SK-N-DZ (cell line): ENCODE measurements at regions not wholly inside any gene's neighbourhood (a gene's known extent, or its start where the extent isn't known, plus 50 kb on each side); places are given as distances from the start of the nearest gene placed in this dataset.
"Not testable (repeated sequence)": the region's sequence is repeated elsewhere in the genome, so short reads cannot be mapped to it uniquely, and the experiment has no call there.

ENCODE experiments used
- DNase-seq: peaks from one replicate; pipeline ENCODE4 v3.0.0-alpha.2; 2015; ENCODE audit warnings: low spot score

DNA sequence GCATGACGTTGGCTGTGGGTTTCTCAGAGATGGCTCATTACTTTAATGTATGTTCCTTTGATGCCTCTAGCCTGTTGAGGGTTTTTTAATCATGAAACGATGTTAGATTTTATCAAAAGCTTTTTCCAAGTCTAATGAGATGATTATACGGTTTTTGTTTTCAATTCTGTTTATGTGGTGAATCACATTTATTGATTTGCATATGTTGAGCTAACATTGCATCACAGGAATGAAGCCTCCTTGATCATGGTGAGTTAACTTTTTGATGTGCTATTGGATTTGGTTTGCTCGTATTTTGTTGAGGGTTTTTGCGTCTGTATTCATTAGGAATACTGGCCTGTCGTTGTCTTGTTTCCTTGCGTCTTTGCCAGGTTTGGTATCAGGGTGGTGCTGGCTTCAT, 52.3 kb upstream of the PTPN12 start:
- no peak for DNase-seq

DNA sequence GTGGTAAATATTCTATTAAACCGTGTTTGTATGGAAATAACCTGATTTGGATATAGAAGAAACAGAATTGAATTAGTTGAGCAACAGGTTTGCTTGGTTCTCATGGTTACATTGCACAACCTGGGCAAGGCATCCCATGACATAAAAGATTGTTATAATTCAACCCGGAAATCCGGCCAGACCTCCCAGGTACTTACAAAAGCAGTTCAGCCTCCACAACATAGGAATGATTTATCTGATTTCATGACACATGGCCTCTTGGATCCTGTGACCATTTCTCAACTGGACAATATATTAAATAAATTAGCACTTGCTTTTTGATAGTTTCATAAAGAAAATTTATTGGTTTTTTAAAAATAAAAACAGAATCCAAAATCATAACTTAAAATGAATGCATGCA, 55.1 kb upstream of the PTPN12 start:
- no peak for DNase-seq

DNA sequence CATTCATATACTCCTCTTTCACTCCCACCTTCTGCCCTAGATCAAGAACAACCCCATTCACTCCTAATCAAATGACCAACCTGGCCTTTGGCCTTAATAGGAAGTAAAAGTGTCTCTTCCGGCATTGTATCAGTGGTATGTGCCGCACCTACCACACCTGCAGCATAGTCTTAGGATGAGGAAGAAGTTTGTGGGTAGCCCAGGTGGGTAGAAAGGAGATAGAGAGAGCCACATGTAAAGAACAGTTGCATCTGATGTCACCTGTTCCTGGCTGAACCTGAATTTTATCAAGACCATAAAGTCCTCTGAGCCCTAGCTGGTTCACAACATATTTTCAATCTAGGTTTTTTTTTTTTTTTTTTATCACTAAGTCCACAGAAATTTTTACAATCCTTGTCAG, 55.5 kb upstream of the PTPN12 start:
- no peak for DNase-seq

DNA sequence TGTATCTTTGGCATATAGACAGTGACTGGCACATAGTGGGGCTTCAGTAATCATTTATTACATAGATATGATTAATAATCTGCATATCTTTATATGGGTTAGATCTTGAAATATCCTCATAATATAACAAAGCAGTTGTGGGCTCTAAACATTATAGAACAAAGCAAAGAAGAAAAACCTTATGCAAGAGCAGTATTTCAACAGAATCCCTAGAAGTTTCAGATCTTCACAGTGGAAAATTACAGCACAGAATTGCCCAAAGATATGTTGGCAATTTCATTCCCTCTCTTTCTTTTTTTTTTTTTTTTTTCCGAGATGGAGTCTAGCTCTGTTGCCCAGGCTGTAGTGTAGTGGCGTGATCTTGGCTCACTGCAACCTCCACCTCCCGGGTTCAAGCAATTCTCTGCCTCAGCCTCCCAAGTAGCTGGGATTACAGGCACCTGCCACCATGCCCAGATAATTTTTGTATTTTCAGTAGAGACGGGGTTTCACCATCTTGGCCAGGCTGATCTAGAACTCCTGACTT, 56.9 kb upstream of the PTPN12 start:
- DNase-seq: not testable (repeated sequence)

DNA sequence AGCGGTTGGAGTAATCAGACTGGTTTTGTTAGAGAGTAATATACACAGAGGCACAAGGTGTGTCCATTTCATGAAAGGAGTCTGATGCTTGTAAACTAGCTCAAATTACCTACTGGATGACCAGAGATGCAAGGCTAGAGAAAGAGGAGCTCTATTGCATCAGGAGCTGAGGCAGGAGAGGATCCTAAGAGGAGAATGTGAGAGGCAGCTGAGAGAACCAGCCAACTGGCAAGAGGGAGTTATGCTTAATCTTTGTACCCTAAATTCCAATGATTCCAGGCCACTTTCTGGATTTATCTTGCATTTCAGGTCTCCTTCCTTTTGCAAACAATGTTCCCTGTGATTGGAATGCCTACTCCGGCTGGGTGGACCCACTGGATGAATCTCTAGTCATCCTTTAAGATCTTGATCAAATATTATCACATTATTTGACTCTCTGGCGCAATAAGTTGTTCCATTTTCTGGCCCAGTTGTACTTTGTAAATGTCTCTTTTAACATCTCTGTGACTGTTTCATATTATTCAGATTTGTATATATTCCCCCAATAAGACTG, 57.5 kb upstream of the PTPN12 start:
- DNase-seq: no peak

DNA sequence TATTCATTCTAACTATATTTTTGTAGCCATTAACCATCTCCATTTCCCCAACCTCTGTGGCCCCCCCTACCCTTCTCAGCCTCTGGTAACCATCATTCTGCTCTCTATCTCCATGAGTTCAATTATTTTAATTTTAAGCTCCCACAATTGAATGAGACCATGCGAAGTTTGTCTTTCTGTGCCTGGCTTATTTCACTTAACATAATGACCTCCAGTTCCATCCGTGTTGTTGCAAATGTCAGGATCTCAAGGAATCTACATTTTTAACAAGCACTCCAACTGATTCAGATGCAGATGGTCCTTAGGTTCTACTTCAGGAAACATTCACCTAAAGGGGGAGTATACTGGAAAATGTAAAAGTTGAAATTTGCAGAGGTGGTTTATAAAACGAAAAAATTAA, 60.2 kb upstream of the PTPN12 start:
- peak; percentile 87 for DNase-seq

DNA sequence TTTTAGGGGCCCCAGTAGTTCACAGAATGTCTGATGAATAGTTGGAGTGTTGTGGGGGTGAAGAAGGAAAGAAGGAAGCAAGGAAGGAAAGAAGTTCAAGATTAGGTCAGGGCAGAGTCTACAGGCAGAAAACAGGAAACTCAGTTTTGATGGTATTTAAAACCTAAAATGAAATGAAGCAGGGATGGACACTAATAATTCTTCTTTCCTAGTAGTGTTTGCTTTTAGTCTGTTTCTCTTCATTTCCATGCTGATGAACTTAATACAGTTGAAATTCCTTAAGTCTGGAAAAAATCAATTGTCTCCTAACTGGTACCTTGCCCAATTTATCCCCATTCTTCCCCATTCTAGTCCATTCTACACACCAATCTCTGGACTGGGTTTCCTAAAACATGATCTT, 59.0 kb upstream of the GSAP start:
- DNase-seq: no peak

DNA sequence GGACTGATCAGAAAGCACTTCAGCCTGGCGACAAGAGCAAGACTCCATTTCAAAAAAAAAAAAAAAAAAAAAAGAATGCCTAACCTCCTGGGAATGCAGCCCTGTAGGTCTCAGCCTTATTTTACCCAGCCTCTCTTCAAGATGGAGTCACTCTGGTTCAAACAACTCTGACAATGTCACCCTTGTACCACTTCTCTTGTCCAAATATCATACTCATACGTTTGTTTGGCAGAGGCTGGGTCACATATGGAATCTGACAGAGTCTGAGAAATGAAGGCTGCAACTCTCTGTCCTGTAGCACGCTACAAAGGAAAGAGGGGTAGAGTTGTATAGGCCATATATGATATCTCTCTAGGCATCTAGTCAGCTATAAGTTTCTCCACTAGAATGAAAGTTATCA, 58.6 kb upstream of the GSAP start:
- no peak for DNase-seq

DNA sequence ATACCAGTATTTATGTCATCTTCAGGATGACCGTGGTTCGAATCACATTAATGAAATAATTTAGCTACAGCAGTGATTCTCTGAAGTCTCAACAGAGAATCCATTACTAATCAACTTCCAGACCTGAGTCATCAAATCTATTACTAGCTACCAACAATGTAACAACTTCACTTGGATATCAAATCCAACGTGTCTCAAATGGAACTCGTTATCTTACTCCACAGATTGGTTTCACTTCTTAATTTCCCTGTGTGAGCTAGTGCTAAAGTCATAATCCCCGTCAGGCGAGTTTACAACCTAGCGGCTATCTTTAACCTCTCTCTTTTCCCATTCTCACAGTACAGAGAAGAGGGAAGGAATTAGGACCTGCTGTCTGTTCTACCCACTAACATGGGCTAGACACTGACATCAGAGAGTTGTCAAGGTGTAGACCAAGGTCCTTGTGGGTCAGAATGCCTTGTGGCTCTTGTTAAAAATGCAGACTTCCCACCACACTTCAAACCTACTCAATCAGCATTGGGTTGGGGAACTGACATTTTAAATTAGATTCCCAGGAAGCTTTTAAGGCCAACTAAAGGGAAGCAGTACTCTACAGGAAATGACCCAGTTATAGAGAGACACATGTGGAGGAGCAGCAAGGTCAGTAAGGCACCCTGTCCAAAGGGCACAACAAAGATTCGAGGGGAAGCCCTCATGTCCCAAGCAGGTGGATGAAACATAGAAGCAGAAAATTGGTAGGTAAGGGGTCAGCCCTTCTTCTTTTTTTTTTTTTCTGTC, 57.3 kb upstream of the GSAP start:
- DNase-seq: peak; percentile 28

DNA sequence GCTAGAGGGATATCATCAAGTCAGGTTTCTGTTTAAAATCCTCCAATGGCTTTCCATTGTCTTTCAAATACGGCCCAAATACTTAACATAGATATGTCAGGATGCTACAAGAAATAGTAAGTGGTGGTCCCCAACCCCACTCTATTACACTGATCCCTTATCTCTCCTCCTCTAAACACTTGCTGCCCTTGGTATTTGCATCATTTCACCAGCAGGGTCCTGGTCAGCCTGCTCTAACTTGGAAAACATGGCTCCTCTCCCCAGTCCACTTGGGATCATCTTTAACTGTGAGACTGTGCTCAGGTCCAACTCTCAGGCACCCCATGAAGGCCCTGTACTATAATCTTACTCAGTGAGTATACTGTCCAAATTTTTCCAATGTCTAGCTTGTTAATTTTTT, 53.8 kb upstream of the GSAP start:
- no peak for DNase-seq

DNA sequence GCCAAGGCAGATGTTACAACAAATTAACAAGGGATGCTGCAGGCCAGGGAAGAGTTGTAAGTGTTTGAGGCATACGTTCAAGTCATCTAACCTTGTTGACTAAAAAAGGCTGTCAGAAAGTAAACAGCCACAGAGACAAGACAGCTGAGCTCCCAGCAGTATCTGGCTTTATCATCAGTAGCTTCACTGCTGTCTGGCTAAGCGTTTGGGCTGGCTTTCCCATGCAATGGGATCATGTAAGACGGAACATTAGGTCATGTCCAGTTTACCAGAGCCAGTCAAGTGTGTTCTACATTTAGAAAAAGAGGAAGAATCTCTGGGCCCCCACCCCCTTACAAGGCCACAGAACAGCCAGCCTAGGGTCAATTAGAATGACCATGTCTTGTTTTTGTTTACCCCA, 51.3 kb upstream of the GSAP start:
- DNase-seq: peak; percentile 70

DNA sequence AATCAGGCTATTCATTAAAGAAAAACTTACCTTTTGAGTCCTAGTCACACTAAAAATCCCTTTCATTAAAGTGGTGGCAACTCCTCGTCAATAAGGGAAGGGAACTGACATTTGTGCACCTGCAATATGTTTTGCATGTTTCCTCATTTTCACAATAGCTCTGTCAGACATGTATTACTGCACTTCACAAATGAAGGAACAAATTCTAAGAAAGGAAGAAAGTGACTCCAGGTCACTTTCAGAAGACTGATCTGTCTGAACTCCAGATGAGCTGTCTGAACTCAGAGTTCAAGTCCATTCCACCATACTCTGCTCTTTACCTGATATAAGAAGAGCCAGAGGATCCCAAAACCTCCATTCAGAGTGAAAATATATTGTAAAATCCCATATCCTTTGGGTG, 50.3 kb upstream of the GSAP start:
- no peak for DNase-seq
